Suprapubic skin (tissue), 4 donors: ENCODE measurements at regions not wholly inside any gene's neighbourhood (a gene's known extent, or its start where the extent isn't known, plus 50 kb on each side); places are given as distances from the start of the nearest gene placed in this dataset.

ENCODE experiments used
- DNase-seq, 2 donors: peaks; one replicate each; pipeline ENCODE4 v3.0.0-alpha.2; 2019; ENCODE audit warnings: low spot score in 2 of 2
- H3K27ac ChIP-seq: fragments of 200-600 bp; sonication (generic); one replicate; pipeline ENCODE4 v1.5.1; 2019
- H3K27me3 ChIP-seq: fragments of 200-600 bp; sonication (generic); one replicate; pipeline ENCODE4 v1.5.1; 2019
- H3K36me3 ChIP-seq: fragments of 200-600 bp; sonication (generic); one replicate; pipeline ENCODE4 v1.5.1; 2019
- H3K4me1 ChIP-seq: fragments of 200-600 bp; sonication (generic); one replicate; pipeline ENCODE4 v1.5.1; 2019
- H3K4me3 ChIP-seq: fragments of 200-600 bp; sonication (generic); one replicate; pipeline ENCODE4 v1.5.1; 2019; ENCODE audit warnings: mild to moderate bottlenecking
- H3K9me3 ChIP-seq: fragments of 200-600 bp; sonication (generic); one replicate; pipeline ENCODE4 v1.5.1; 2019
- CTCF ChIP-seq, 2 donors: fragments of 200-600 bp in 1 of 2; fragments of 450-650 bp in 1 of 2; sonication (generic) in 1 of 2; IDR thresholded peaks; one replicate each; pipeline ENCODE4 v1.5.1; 2016 to 2019; ENCODE audit warnings: antibody characterized with exemption in 2 of 2, mild to moderate bottlenecking in 1 of 2, moderate library complexity in 1 of 2
- EP300 ChIP-seq: sonication (generic); formaldehyde crosslinking; IDR thresholded peaks from one replicate; pipeline ENCODE4 v1.6.1; 2017; ENCODE audit warnings: antibody characterized with exemption
- POLR2A ChIP-seq, 2 donors: fragments of 450-650 bp; IDR thresholded peaks; one replicate each; pipeline ENCODE4 v1.6.1; 2017; ENCODE audit warnings: antibody characterized with exemption in 2 of 2, mild to moderate bottlenecking in 2 of 2, moderate library complexity in 2 of 2
- POLR2AphosphoS5 ChIP-seq, 3 donors: sonication (generic); formaldehyde crosslinking; IDR thresholded peaks; one replicate each; pipeline ENCODE4 v1.6.1; 2017; ENCODE audit warnings: antibody characterized with exemption in 3 of 3
- WGBS: methylation state at CpG from one replicate; pipeline ENCODE4 v1.1.5; 2018; 5-methylcytosine and 5-hydroxymethylcytosine counted together

- WGBS, result 33% methylated on average over 6 of the region's 6 CpGs
- no peaks in the 10 kb centered on the region for H3K4me1 ChIP-seq
- TF ChIP-seq CTCF (IDR thresholded peaks at IDR 0.05) (no peak), POLR2A (IDR thresholded peaks at IDR 0.05) (no peak), EP300 (no peak), POLR2AphosphoS5 (IDR thresholded peaks at IDR 0.05) (no peak)
- DNase-seq, result no peak
- no peaks in the 10 kb centered on the region for H3K36me3 ChIP-seq
- H3K4me3 ChIP-seq, result no peak overlapping the region
- H3K9me3 ChIP-seq, result no peaks in the 10 kb centered on the region
- H3K27me3 ChIP-seq, result no peaks in the 10 kb centered on the region
- no peak overlapping the region for H3K27ac ChIP-seq
Observed at GRCh38 chr5:166865206-166865605, 1426.2 kb upstream of the WWC1 start.

- Histone ChIP-seq H3K27me3 (no peaks in the 10 kb centered on the region), H3K36me3 (no peaks in the 10 kb centered on the region), H3K27ac (no peak overlapping the region), H3K4me1 (no peaks in the 10 kb centered on the region), H3K4me3 (no peak overlapping the region), H3K9me3 (no peaks in the 10 kb centered on the region)
- TF ChIP-seq CTCF (IDR thresholded peaks at IDR 0.05) (no peak), POLR2AphosphoS5 (IDR thresholded peaks at IDR 0.05) (no peak), POLR2A (IDR thresholded peaks at IDR 0.05) (no peak), EP300 (no peak)
- no peak for DNase-seq
- WGBS, result 84% methylated on average over 9 of the region's 9 CpGs
Observed at GRCh38 chr5:166880456-166880855, 1411.0 kb upstream of the WWC1 start.

GRCh38 chr5:166881802-166882201, 1409.6 kb upstream of the WWC1 start:
- 48% methylated on average over 8 of the region's 8 CpGs for WGBS
- TF ChIP-seq CTCF (IDR thresholded peaks at IDR 0.05) (no peak), EP300 (no peak), POLR2AphosphoS5 (IDR thresholded peaks at IDR 0.05) (no peak), POLR2A (IDR thresholded peaks at IDR 0.05) (no peak)
- Histone ChIP-seq H3K36me3 (no peaks in the 10 kb centered on the region), H3K4me3 (no peak overlapping the region), H3K27me3 (no peaks in the 10 kb centered on the region), H3K27ac (no peak overlapping the region), H3K4me1 (no peaks in the 10 kb centered on the region), H3K9me3 (no peaks in the 10 kb centered on the region)
- no peak for DNase-seq

GRCh38 chr5:166883016-166883415, 1408.4 kb upstream of the WWC1 start:
- H3K36me3 ChIP-seq, result no peaks in the 10 kb centered on the region
- 33% methylated on average over 4 of the region's 4 CpGs for WGBS

GRCh38 chr5:166898166-166898565, 1393.3 kb upstream of the WWC1 start:
- WGBS, result 41% methylated on average over 6 of the region's 6 CpGs
- no peaks in the 10 kb centered on the region for H3K9me3 ChIP-seq

More at GRCh38 chr5:166883016-166883415, 1408.4 kb upstream of the WWC1 start:
- no peaks in the 10 kb centered on the region for H3K27me3 ChIP-seq
- H3K9me3 ChIP-seq, result no peaks in the 10 kb centered on the region
- H3K4me3 ChIP-seq, result no peak overlapping the region
- DNase-seq, result no peak
- no peak overlapping the region for H3K27ac ChIP-seq
- H3K4me1 ChIP-seq, result no peaks in the 10 kb centered on the region
- no peak for TF ChIP-seq EP300
- no peak for TF ChIP-seq POLR2A (IDR thresholded peaks at IDR 0.05)
- TF ChIP-seq POLR2AphosphoS5 (IDR thresholded peaks at IDR 0.05), result no peak
- TF ChIP-seq CTCF (IDR thresholded peaks at IDR 0.05), result no peak

More at GRCh38 chr5:166898166-166898565, 1393.3 kb upstream of the WWC1 start:
- TF ChIP-seq CTCF (IDR thresholded peaks at IDR 0.05), result no peak
- no peaks in the 10 kb centered on the region for H3K27me3 ChIP-seq
- no peaks in the 10 kb centered on the region for H3K36me3 ChIP-seq
- no peaks in the 10 kb centered on the region for H3K4me1 ChIP-seq
- DNase-seq, result no peak
- H3K4me3 ChIP-seq, result no peak overlapping the region
- no peak overlapping the region for H3K27ac ChIP-seq
